SK-N-MC (cell line): ENCODE measurements at regions not wholly inside any gene's neighbourhood (a gene's known extent, or its start where the extent isn't known, plus 50 kb on each side); places are given as distances from the start of the nearest gene placed in this dataset.
A peak's percentile ranks its signal among the peaks of the same experiment; 100 is the strongest.

Experiments
- DNase-seq: peaks from one replicate; pipeline ENCODE4 v3.0.0-alpha.2; 2011; ENCODE audit warnings: low read depth, low spot score
- H3K27ac ChIP-seq: fragments of 200-600 bp; sonication (generic); 2 replicates; pipeline ENCODE4 v1.5.1; 2016; ENCODE audit warnings: mixed run types
- H3K36me3 ChIP-seq: fragments of 200-600 bp; sonication (generic); 2 replicates; pipeline ENCODE4 v1.6.1; 2017; ENCODE audit warnings: antibody characterized with exemption, low read length, mixed read lengths; ENCODE audit not compliant: insufficient read depth
- H3K4me3 ChIP-seq: fragments of 200-600 bp; sonication (generic); 2 replicates; pipeline ENCODE4 v1.5.1; 2016
- H3K9ac ChIP-seq: fragments of 200-600 bp; sonication (generic); 2 replicates; pipeline ENCODE4 v1.8.0; 2017; ENCODE audit warnings: mixed run types, mixed read lengths; ENCODE audit not compliant: insufficient read length
- H3K9me3 ChIP-seq: fragments of 200-600 bp; sonication (generic); 2 replicates; pipeline ENCODE4 v1.6.1; 2017; ENCODE audit warnings: low read depth, mild to moderate bottlenecking, antibody characterized with exemption, low read length, moderate library complexity, mixed read lengths
- EZH2 ChIP-seq: fragments of 200-600 bp; sonication (generic); IDR thresholded peaks from one replicate; pipeline ENCODE4 v1.6.1; 2017; ENCODE audit warnings: antibody characterized with exemption
- FOXP2 ChIP-seq: optimal IDR thresholded peaks from 2 replicates; pipeline ENCODE3; 2011; ENCODE audit warnings: mild to moderate bottlenecking, moderate library complexity; ENCODE audit not compliant: insufficient read depth; ENCODE audit errors: extremely low read length, control extremely low read depth
- POLR2AphosphoS5 ChIP-seq: IDR thresholded peaks from 2 replicates; pipeline ENCODE4 v1.6.1; 2012; ENCODE audit warnings: mild to moderate bottlenecking, low read depth, low read length, borderline replicate concordance

- no peaks in the 10 kb centered on the region for H3K9me3 ChIP-seq
- no peak overlapping the region for H3K27ac ChIP-seq
These were observed 76.5 kb upstream of the ADRB1 start for GRCh38 chr10:113967126-113967525.

GRCh38 chr10:113970641-113971040, 73.0 kb upstream of the ADRB1 start:
- no peak overlapping the region for H3K27ac ChIP-seq
- DNase-seq = no peak
- no peaks in the 10 kb centered on the region for H3K36me3 ChIP-seq
- TF ChIP-seq EZH2 (no peak), FOXP2 (no peak), POLR2AphosphoS5 (no peak)
- no peak overlapping the region for H3K9ac ChIP-seq
- no peaks in the 10 kb centered on the region for H3K9me3 ChIP-seq
- no peak overlapping the region for H3K4me3 ChIP-seq

More at GRCh38 chr10:113967126-113967525, 76.5 kb upstream of the ADRB1 start:
- Histone ChIP-seq H3K4me3 (no peak overlapping the region), H3K36me3 (no peaks in the 10 kb centered on the region), H3K9ac (no peak overlapping the region)
- no peak for TF ChIP-seq POLR2AphosphoS5
- TF ChIP-seq EZH2 = no peak
- no peak for TF ChIP-seq FOXP2
- no peak for DNase-seq

- no peak for DNase-seq
- H3K9me3 ChIP-seq = no peaks in the 10 kb centered on the region
- no peak overlapping the region for H3K9ac ChIP-seq
- no peak overlapping the region for H3K4me3 ChIP-seq
- no peak for TF ChIP-seq FOXP2
- TF ChIP-seq EZH2 = no peak
- TF ChIP-seq POLR2AphosphoS5 = no peak
- no peak overlapping the region for H3K27ac ChIP-seq
- no peaks in the 10 kb centered on the region for H3K36me3 ChIP-seq
These were observed 72.2 kb upstream of the ADRB1 start for GRCh38 chr10:113971349-113971973.

GRCh38 chr10:113977174-113977573, 66.5 kb upstream of the ADRB1 start:
- H3K27ac ChIP-seq = no peak overlapping the region
- DNase-seq = no peak
- TF ChIP-seq FOXP2 (no peak), POLR2AphosphoS5 (no peak), EZH2 (no peak)
- H3K4me3 ChIP-seq = no peak overlapping the region
- H3K9ac ChIP-seq = no peak overlapping the region
- no peaks in the 10 kb centered on the region for H3K36me3 ChIP-seq
- no peaks in the 10 kb centered on the region for H3K9me3 ChIP-seq

GRCh38 chr10:113978802-113979201, 64.9 kb upstream of the ADRB1 start:
- no peak for TF ChIP-seq POLR2AphosphoS5
- TF ChIP-seq FOXP2 = no peak
- no peak for TF ChIP-seq EZH2
- Histone ChIP-seq H3K9ac (no peak overlapping the region), H3K4me3 (no peak overlapping the region), H3K27ac (no peak overlapping the region), H3K36me3 (no peaks in the 10 kb centered on the region), H3K9me3 (no peaks in the 10 kb centered on the region)
- no peak for DNase-seq

DNA sequence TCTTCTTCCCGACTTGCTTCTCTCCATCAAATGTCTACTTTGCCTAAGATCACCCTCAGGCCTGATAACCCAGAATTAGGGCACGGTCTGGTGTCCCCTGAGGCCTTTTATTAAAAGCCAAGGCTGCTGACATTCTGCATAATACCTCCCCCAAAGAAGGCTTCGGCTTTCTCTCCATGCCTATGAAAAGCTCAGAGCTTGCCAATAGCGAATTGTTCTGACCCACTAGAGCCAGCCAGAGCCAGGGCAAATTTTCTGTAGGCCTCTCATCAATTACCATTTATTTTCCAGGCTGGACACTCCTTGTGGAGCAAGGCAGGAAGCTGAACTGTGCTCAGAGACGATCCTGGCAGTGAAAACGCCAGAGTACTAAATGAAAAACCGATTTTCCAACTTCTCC, 64.3 kb upstream of the ADRB1 start:
- no peak overlapping the region for H3K4me3 ChIP-seq
- no peaks in the 10 kb centered on the region for H3K9me3 ChIP-seq
- DNase-seq = no peak
- no peak overlapping the region for H3K9ac ChIP-seq
- H3K27ac ChIP-seq = no peak overlapping the region
- TF ChIP-seq POLR2AphosphoS5 (no peak), FOXP2 (no peak), EZH2 (no peak)
- H3K36me3 ChIP-seq = no peaks in the 10 kb centered on the region

DNA sequence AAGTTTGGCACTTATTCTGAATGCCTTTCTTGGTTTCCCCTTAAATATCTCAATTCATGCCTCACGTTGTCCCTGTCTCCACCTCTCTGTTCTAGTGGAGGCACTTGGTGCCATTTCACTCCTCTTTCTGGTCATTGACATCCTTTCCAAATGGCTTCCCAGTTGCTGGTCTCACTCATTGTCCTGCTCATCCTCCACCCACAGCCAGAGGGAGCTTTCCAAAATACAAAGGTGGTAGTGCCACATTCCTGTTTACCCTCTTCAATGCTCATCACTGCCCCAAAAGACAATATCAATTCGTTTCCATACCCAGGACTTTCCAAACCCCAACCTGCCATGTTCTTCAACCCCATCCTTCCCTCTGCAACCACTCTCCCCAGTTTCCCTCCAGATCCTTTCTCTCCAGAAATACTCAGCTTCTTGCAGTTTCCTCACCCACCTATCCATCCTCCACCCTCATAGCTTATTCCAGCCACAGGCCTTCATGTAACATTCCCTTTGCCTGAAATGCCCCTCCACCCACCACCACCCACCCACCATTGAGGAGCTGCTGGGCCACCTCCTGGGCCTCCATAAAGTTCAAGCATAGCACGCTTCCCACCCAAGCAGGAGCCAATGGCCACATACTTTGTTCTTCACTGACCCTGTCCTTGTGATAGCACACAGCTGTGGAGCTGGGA, 63.1 kb upstream of the ADRB1 start:
- no peak overlapping the region for H3K27ac ChIP-seq
- H3K4me3 ChIP-seq = no peak overlapping the region
- H3K9ac ChIP-seq = no peak overlapping the region
- H3K9me3 ChIP-seq = no peaks in the 10 kb centered on the region
- TF ChIP-seq FOXP2 (no peak), EZH2 (no peak), POLR2AphosphoS5 (no peak)
- DNase-seq = no peak
- H3K36me3 ChIP-seq = no peaks in the 10 kb centered on the region

DNA sequence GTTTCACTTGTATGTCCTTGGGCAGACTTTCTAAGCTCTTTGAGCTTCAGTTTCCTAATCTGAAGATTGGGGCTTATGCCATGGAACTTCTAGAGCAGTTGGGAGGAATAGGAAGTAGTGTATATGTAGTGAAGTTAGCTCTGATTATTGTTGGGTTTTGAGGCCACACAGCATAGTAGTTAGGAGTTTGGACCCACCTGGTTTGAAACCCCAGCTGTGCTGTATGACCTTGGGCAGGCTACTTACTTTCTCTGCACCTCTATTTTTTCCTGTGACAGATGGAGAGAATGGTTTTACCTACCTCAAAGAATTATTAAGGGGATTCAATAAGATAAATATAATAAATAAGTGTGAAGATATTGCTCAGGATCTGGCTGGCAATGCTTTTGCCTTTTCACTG, 61.4 kb upstream of the ADRB1 start:
- peak overlapping the region; percentile 20 for H3K9ac ChIP-seq
- H3K27ac ChIP-seq = peak overlapping the region; percentile 100

More for the DNA sequence above, 61.4 kb upstream of the ADRB1 start:
- DNase-seq = no peak
- TF ChIP-seq FOXP2 = no peak
- TF ChIP-seq POLR2AphosphoS5 = no peak
- TF ChIP-seq EZH2 = no peak
- Histone ChIP-seq H3K36me3 (no peaks in the 10 kb centered on the region), H3K9me3 (no peaks in the 10 kb centered on the region), H3K4me3 (no peak overlapping the region)
